HEK293 (cell line): ENCODE measurements at regions not wholly inside any gene's neighbourhood (a gene's known extent, or its start where the extent isn't known, plus 50 kb on each side); places are given as distances from the start of the nearest gene placed in this dataset.

Source experiments
- CTCF ChIA-PET: fragments of 350-600 bp; formaldehyde crosslinking; extraction: SDS; loops from one replicate; lab custom pipeline; 2021; ENCODE audit warnings: antibody characterized with exemption; lab: Yijun Ruan, JAX
- POLR2A ChIA-PET: fragments of 300-600 bp; formaldehyde crosslinking; extraction: SDS; loops from one replicate; lab custom pipeline; 2020; ENCODE audit warnings: antibody characterized with exemption, inconsistent platforms; lab: Yijun Ruan, JAX
- H3K27ac ChIP-seq: fragments of 200-500 bp; sonication (Bioruptor generic); 2 replicates; pipeline ENCODE4 v1.5.1; 2014; ENCODE audit warnings: low read depth, low read length, control low read depth, inconsistent platforms; ENCODE audit errors: extremely low read depth
- H3K36me3 ChIP-seq, 2 experiments: fragments of 200-500 bp in 1 of 2; sonication (Bioruptor generic) in 1 of 2; 1 replicate in 1 of 2; 2 replicates in 1 of 2; pipeline ENCODE4 v1.5.1; 2014 to 2017; ENCODE audit warnings: inconsistent platforms in 2 of 2, low read length in 2 of 2; ENCODE audit not compliant: control insufficient read depth in 2 of 2, insufficient read depth in 1 of 2
- H3K4me1 ChIP-seq: fragments of 200-500 bp; sonication (Bioruptor generic); 2 replicates; pipeline ENCODE4 v1.5.1; 2014; ENCODE audit warnings: mild to moderate bottlenecking, low read length, inconsistent platforms; ENCODE audit not compliant: control insufficient read depth, insufficient read depth
- H3K4me3 ChIP-seq: 2 replicates; pipeline ENCODE4 v1.5.1; 2011; ENCODE audit warnings: low read depth, mild to moderate bottlenecking, control low read depth, low read length, moderate library complexity
- H3K9me3 ChIP-seq: fragments of 200-500 bp; sonication (Bioruptor generic); 2 replicates; pipeline ENCODE4 v1.5.1; 2014; ENCODE audit warnings: low read depth, low read length, inconsistent platforms; ENCODE audit not compliant: control insufficient read depth, insufficient read depth
- BCL11B ChIP-seq: fragments of 450-650 bp; formaldehyde crosslinking; IDR thresholded peaks from 2 replicates; pipeline ENCODE4 v1.5.1; 2016; ENCODE audit warnings: low read depth, missing biosample characterization, missing genetic modification characterization
- GLI2 ChIP-seq: fragments of 450-650 bp; formaldehyde crosslinking; IDR thresholded peaks from 2 replicates; pipeline ENCODE4; 2017; ENCODE audit warnings: missing biosample characterization, missing genetic modification characterization, low read depth, borderline replicate concordance
- KLF10 ChIP-seq: fragments of 450-650 bp; IDR thresholded peaks from 2 replicates; pipeline ENCODE4 v1.5.1; 2018; ENCODE audit warnings: missing biosample characterization, mild to moderate bottlenecking, missing genetic modification characterization
- PRDM2 ChIP-seq: fragments of 450-650 bp; formaldehyde crosslinking; IDR thresholded peaks from 2 replicates; pipeline ENCODE4 v1.5.1; 2016; ENCODE audit warnings: missing biosample characterization, missing genetic modification characterization, borderline replicate concordance
- WT1 ChIP-seq: fragments of 450-650 bp; formaldehyde crosslinking; IDR thresholded peaks from 2 replicates; pipeline ENCODE4 v1.5.1; 2016; ENCODE audit warnings: missing biosample characterization, missing genetic modification characterization
- ZBTB44 ChIP-seq: fragments of 450-650 bp; IDR thresholded peaks from 2 replicates; pipeline ENCODE4 v1.5.1; 2018; ENCODE audit warnings: missing biosample characterization, mild to moderate bottlenecking, missing genetic modification characterization
- ZIC2 ChIP-seq: fragments of 450-650 bp; formaldehyde crosslinking; IDR thresholded peaks from 2 replicates; pipeline ENCODE4 v1.5.1; 2016; ENCODE audit warnings: missing biosample characterization, missing genetic modification characterization
- ZNF10 ChIP-seq: fragments of 450-650 bp; formaldehyde crosslinking; IDR thresholded peaks from 2 replicates; pipeline ENCODE4 v1.5.1; 2017; ENCODE audit warnings: missing biosample characterization, missing genetic modification characterization
- ZNF513 ChIP-seq: fragments of 450-650 bp; IDR thresholded peaks from 2 replicates; pipeline ENCODE4 v1.5.1; 2018; ENCODE audit warnings: missing biosample characterization, missing genetic modification characterization
- ZNF580 ChIP-seq: fragments of 450-650 bp; formaldehyde crosslinking; IDR thresholded peaks from 2 replicates; pipeline ENCODE4 v1.5.1; 2016; ENCODE audit warnings: missing biosample characterization, missing genetic modification characterization
- TF ChIP-seq, protein P1 (sequence below): fragments of 450-650 bp; formaldehyde crosslinking; IDR thresholded peaks from 2 replicates; pipeline ENCODE4 v1.5.1; 2016; ENCODE audit warnings: missing biosample characterization, missing genetic modification characterization

- TF ChIP-seq ZBTB44 (tag by site-specific recombination), result no peak
- TF ChIP-seq, protein P1, sequence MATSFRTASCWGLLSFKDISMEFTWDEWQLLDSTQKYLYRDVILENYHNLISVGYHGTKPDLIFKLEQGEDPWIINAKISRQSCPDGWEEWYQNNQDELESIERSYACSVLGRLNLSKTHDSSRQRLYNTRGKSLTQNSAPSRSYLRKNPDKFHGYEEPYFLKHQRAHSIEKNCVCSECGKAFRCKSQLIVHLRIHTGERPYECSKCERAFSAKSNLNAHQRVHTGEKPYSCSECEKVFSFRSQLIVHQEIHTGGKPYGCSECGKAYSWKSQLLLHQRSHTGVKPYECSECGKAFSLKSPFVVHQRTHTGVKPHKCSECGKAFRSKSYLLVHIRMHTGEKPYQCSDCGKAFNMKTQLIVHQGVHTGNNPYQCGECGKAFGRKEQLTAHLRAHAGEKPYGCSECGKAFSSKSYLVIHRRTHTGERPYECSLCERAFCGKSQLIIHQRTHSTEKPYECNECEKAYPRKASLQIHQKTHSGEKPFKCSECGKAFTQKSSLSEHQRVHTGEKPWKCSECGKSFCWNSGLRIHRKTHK (tag by site-specific recombination), result no peak
- TF ChIP-seq WT1, result no peak
- TF ChIP-seq PRDM2 (tag by site-specific recombination), result no peak
- TF ChIP-seq ZNF10 (tag by site-specific recombination), result no peak
Observed at GRCh38 chr7:89618274-89618673, 536.0 kb upstream of the STEAP1 start (continued).

- TF ChIP-seq KLF10 (tag by site-specific recombination), result no peak
- TF ChIP-seq ZNF513, result no peak
- TF ChIP-seq ZIC2 (tag by site-specific recombination), result no peak
- TF ChIP-seq GLI2 (tag by site-specific recombination), result no peak
- no peak for TF ChIP-seq ZNF580
- TF ChIP-seq BCL11B (tag by site-specific recombination), result no peak
- H3K4me3 ChIP-seq, result no peak overlapping the region
- no peaks in the 10 kb centered on the region for H3K36me3 ChIP-seq
- no peaks in the 10 kb centered on the region for H3K4me1 ChIP-seq
- POLR2A ChIA-PET, result no interaction called here
- CTCF ChIA-PET, result interaction anchor here (0.8 to 2.1 kb wide), 8 partner anchors 9 to 1075 kb away, joined by 3 to 12 read pairs (median 4); no protein-coding TSS in a partner anchor
- H3K27ac ChIP-seq, result no peak overlapping the region
- H3K9me3 ChIP-seq, result no peaks in the 10 kb centered on the region
Observed at GRCh38 chr7:89621925-89622641, 532.2 kb upstream of the STEAP1 start.
